ENCODE measurements at regions not wholly inside any gene's neighbourhood (a gene's known extent, or its start where the extent isn't known, plus 50 kb on each side); places are given as distances from the start of the nearest gene placed in this dataset.

- intact Hi-C loops (cut with DNase I): no loop called here
- no peak for DNase-seq
Measured at GRCh38 chr2:136408795-136409194, 290.8 kb upstream of the CXCR4 start.

GRCh38 chr2:136407952-136408318 lies 290.0 kb upstream of the CXCR4 start:
- no peak for DNase-seq
- intact Hi-C loops (cut with DNase I): no loop called here

GRCh38 chr2:136407117-136407951 lies 289.4 kb upstream of the CXCR4 start:
- intact Hi-C loops (cut with DNase I): no loop called here
- DNase-seq: no peak

GRCh38 chr2:136404925-136405324 lies 287.0 kb upstream of the CXCR4 start:
- intact Hi-C loops (cut with DNase I): no loop called here
- no peak for DNase-seq

- no peak for DNase-seq
- intact Hi-C loops (cut with DNase I): no loop called here
Measured at GRCh38 chr2:136404176-136404575, 286.2 kb upstream of the CXCR4 start.

- DNase-seq: no peak
- intact Hi-C loops (cut with DNase I): no loop called here
Measured at GRCh38 chr2:136402281-136402680, 284.3 kb upstream of the CXCR4 start.

- intact Hi-C loops (cut with DNase I): no loop called here
- DNase-seq: no peak
Measured at GRCh38 chr2:136399667-136400289, 281.8 kb upstream of the CXCR4 start.

GRCh38 chr2:136395582-136395981 lies 277.6 kb upstream of the CXCR4 start:
- intact Hi-C loops (cut with DNase I): no loop called here
- no peak for DNase-seq

- intact Hi-C loops (cut with DNase I): no loop called here
- no peak for DNase-seq
Measured at GRCh38 chr2:136394136-136395060, 276.4 kb upstream of the CXCR4 start.

GRCh38 chr2:136393514-136393913 lies 275.6 kb upstream of the CXCR4 start:
- intact Hi-C loops (cut with DNase I): no loop called here
- no peak for DNase-seq

- DNase-seq: no peak
- intact Hi-C loops (cut with DNase I): no loop called here
Measured at GRCh38 chr2:136392897-136393505, 275.1 kb upstream of the CXCR4 start.

- intact Hi-C loops (cut with DNase I): loop anchor here (10.0 kb wide), 1 partner anchor 405 kb away; the partner anchor contains the start of gene DARS1
- no peak for DNase-seq
Measured at GRCh38 chr2:136389809-136390208, 271.9 kb upstream of the CXCR4 start.

GRCh38 chr2:136386046-136386445 lies 268.1 kb upstream of the CXCR4 start:
- intact Hi-C loops (cut with DNase I): loop anchor here (10.0 kb wide), 1 partner anchor 401 kb away; the partner anchor contains the start of gene DARS1

GRCh38 chr2:136384531-136385303 lies 266.8 kb upstream of the CXCR4 start:
- intact Hi-C loops (cut with DNase I): loop anchor here (10.0 kb wide), 1 partner anchor 400 kb away; the partner anchor contains the start of gene DARS1
- peak in 4 of 10 donors; percentile 24 to 37 (median 26) for DNase-seq

More at GRCh38 chr2:136386046-136386445, 268.1 kb upstream of the CXCR4 start:
- DNase-seq: peak in 1 of 10 donors; percentile 10

- intact Hi-C loops (cut with DNase I): loop anchor here (10.0 kb wide), 1 partner anchor 398 kb away; the partner anchor contains the start of gene DARS1
- DNase-seq: no peak
Measured at GRCh38 chr2:136383167-136383566, 265.2 kb upstream of the CXCR4 start.

- intact Hi-C loops (cut with DNase I): loop anchor here (10.0 kb wide), 1 partner anchor 397 kb away; the partner anchor contains the start of gene DARS1
- DNase-seq: no peak
Measured at GRCh38 chr2:136381722-136382633, 264.0 kb upstream of the CXCR4 start.

GRCh38 chr2:136381245-136381644 lies 263.3 kb upstream of the CXCR4 start:
- intact Hi-C loops (cut with DNase I): loop anchor here (10.0 kb wide), 1 partner anchor 396 kb away; the partner anchor contains the start of gene DARS1
- DNase-seq: no peak

Data from posterior cingulate gyrus (tissue), 11 donors.